GM12878 (cell line): ENCODE measurements at regions not wholly inside any gene's neighbourhood (a gene's known extent, or its start where the extent isn't known, plus 50 kb on each side); places are given as distances from the start of the nearest gene placed in this dataset.

Experiments used
- ATAC-seq: fragments of 200-7000 bp; cut with Tn5 transposase; 3 replicates; pipeline ENCODE4 v1.9.1; 2020; ENCODE audit warnings: mild to moderate bottlenecking, moderate library complexity
- BruUV-seq: library from RNA; stranded (reverse); fragments of 400-500 nt; replicated peaks from 2 replicates; lab custom pipeline; 2021; lab: Mats Ljungman, UMichigan
- CTCF ChIA-PET: fragments of 300-600 bp; sonication (Branson Sonifier 250); formaldehyde crosslinking; extraction: SDS; loops from one replicate; lab custom pipeline; 2021; ENCODE audit warnings: inconsistent platforms; lab: Yijun Ruan, JAX
- POLR2A ChIA-PET: fragments of 350-600 bp; formaldehyde crosslinking; extraction: SDS; loops from one replicate; lab custom pipeline; 2021; ENCODE audit warnings: inconsistent platforms; lab: Charles Lee
- RAD21 ChIA-PET: fragments of 300-600 bp; sonication (Branson Sonifier 250); formaldehyde crosslinking; loops from one replicate; lab custom pipeline; 2023; ENCODE audit warnings: antibody characterized with exemption; ENCODE audit not compliant: unreplicated experiment; lab: Charles Lee
- SMC1A ChIA-PET: fragments of 300-600 bp; sonication (Branson Sonifier 250); formaldehyde crosslinking; loops from one replicate; lab custom pipeline; 2023; ENCODE audit not compliant: unreplicated experiment, uncharacterized antibody; lab: Charles Lee
- DNase-seq: peaks from one replicate; pipeline ENCODE4 v3.0.0-alpha.2; 2011; ENCODE audit warnings: low read depth, low spot score
- FAIRE-seq: peaks from 3 replicates; lab custom pipeline; 2011; peaks lifted over from hg19 to GRCh38; lab: Jason Lieb, UNC
- H2AFZ ChIP-seq: 2 replicates; pipeline ENCODE4 v1.6.0; 2011; ENCODE audit warnings: low read depth, low read length, control low read depth; ENCODE audit not compliant: control insufficient read depth
- H3K27ac ChIP-seq: 2 replicates; pipeline ENCODE4 v1.5.1; 2011; ENCODE audit warnings: control low read depth; ENCODE audit not compliant: control insufficient read depth, insufficient read depth
- H3K27me3 ChIP-seq, 2 experiments: replicated peaks in 1 of 2; 2 replicates each; pipeline versions ENCODE4 v1.6.0 to v1.6.1; 2011; ENCODE audit warnings: low read length in 1 of 2; ENCODE audit not compliant: control insufficient read depth in 2 of 2, insufficient read depth in 2 of 2
- H3K36me3 ChIP-seq, 2 experiments: 2 replicates each; pipeline ENCODE4 v1.5.1; 2011; ENCODE audit warnings: low read length in 1 of 2; ENCODE audit not compliant: control insufficient read depth in 2 of 2, insufficient read depth in 2 of 2
- H3K4me1 ChIP-seq: 2 replicates; pipeline ENCODE4 v1.6.1; 2011; ENCODE audit warnings: mild to moderate bottlenecking, low read length, moderate library complexity, mixed read lengths; ENCODE audit not compliant: control insufficient read depth, insufficient read depth
- H3K4me2 ChIP-seq: 2 replicates; pipeline ENCODE4 v1.6.0; 2011; ENCODE audit warnings: control low read depth; ENCODE audit not compliant: control insufficient read depth, insufficient read depth
- H3K4me3 ChIP-seq: fragments of 200-600 bp; sonication (generic); 2 replicates; pipeline ENCODE4 v1.5.1; 2016
- H3K79me2 ChIP-seq: 2 replicates; pipeline ENCODE4 v1.6.0; 2011; ENCODE audit warnings: low read length; ENCODE audit not compliant: control insufficient read depth, insufficient read depth
- H3K9ac ChIP-seq: 2 replicates; pipeline ENCODE4 v1.8.0; 2011; ENCODE audit warnings: low read length, control low read depth, mixed read lengths; ENCODE audit not compliant: control insufficient read depth, insufficient read depth
- H3K9me3 ChIP-seq: replicated peaks from 3 replicates; pipeline ENCODE4 v1.5.1; 2011; ENCODE audit warnings: mild to moderate bottlenecking, low read length; ENCODE audit not compliant: control insufficient read depth, insufficient read depth
- H4K20me1 ChIP-seq: 2 replicates; pipeline ENCODE4 v1.6.0; 2011; ENCODE audit not compliant: control insufficient read depth, insufficient read depth
- GABPA ChIP-seq: IDR thresholded peaks from 2 replicates; pipeline ENCODE4 v1.6.1; 2014; ENCODE audit warnings: antibody characterized with exemption, low read depth, mild to moderate bottlenecking, inconsistent platforms
- HDAC6 ChIP-seq: fragments of 200-600 bp; sonication (generic); IDR thresholded peaks from one replicate; pipeline ENCODE4 v1.8.0; 2017; ENCODE audit warnings: antibody characterized with exemption; ENCODE audit not compliant: unreplicated experiment
- KLF5 ChIP-seq: fragments of 450-650 bp; IDR thresholded peaks from 2 replicates; pipeline ENCODE4 v1.6.1; 2014; ENCODE audit warnings: mild to moderate bottlenecking; ENCODE audit not compliant: partially characterized antibody
- NBN ChIP-seq: fragments of 450-650 bp; IDR thresholded peaks from 2 replicates; pipeline ENCODE4 v1.6.1; 2016
- NFYA ChIP-seq: IDR thresholded peaks from 2 replicates; pipeline ENCODE4 v1.6.1; 2011; ENCODE audit warnings: low read depth, mild to moderate bottlenecking, low read length, improper control_type of control experiment, borderline replicate concordance
- POLR2AphosphoS5 ChIP-seq: IDR thresholded peaks from 2 replicates; pipeline ENCODE4 v1.6.1; 2011; ENCODE audit warnings: mild to moderate bottlenecking, low read length, inconsistent platforms
- SRF ChIP-seq, 2 experiments: IDR thresholded peaks; 2 replicates each; pipeline ENCODE4 v1.6.1; 2011; ENCODE audit warnings: low read depth in 2 of 2, low read length in 2 of 2, mild to moderate bottlenecking in 1 of 2, moderate library complexity in 1 of 2
- YY1 ChIP-seq: IDR thresholded peaks from 2 replicates; pipeline ENCODE4 v1.6.1; 2011; ENCODE audit warnings: low read depth, mild to moderate bottlenecking, low read length
- ZNF384 ChIP-seq: IDR thresholded peaks from 2 replicates; pipeline ENCODE4 v1.6.1; 2012; ENCODE audit warnings: low read depth, mild to moderate bottlenecking, low read length, improper control_type of control experiment, borderline replicate concordance
- ZNF687 ChIP-seq: fragments of 450-650 bp; IDR thresholded peaks from 2 replicates; pipeline ENCODE4 v1.6.1; 2017; ENCODE audit warnings: mild to moderate bottlenecking, moderate library complexity
- WGBS: methylation state at CpG from one replicate; pipeline ENCODE4 v1.1.6; 2016; ENCODE audit warnings: low lambda C conversion rate; ENCODE audit not compliant: insufficient replicate concordance, insufficient coverage; ENCODE audit errors: missing lambda C conversion rate; 5-methylcytosine and 5-hydroxymethylcytosine counted together
- in situ Hi-C: fragments of 300-500 bp; cut with MboI; formaldehyde crosslinking; loops from 9 replicates; pipeline ENCODE4 v1.14.3; 2018; ENCODE audit warnings: mixed read lengths
- intact Hi-C: fragments of 100-400 bp; cut with micrococcal nuclease; formaldehyde crosslinking; loops from one replicate; pipeline ENCODE4 v1.14.2; 2022; ENCODE audit not compliant: unreplicated experiment

GRCh38 chrX:148382983-148383382 is 117.4 kb upstream of the AFF2 start (continued):
- TF ChIP-seq ZNF687 (no peak), NFYA (no peak), SRF (IDR thresholded peaks at IDR 0.05; ENCODE audit: low read depth in 2 of 2, low read length in 2 of 2) (no peak), POLR2AphosphoS5 (no peak), YY1 (no peak), KLF5 (no peak), GABPA (no peak), ZNF384 (no peak)
- TF ChIP-seq, all 136 proteins: peak for 0

- Histone ChIP-seq H3K9ac (no peak overlapping the region), H3K27ac (no peak overlapping the region), H3K9me3 (no peaks in the 10 kb centered on the region), H3K4me1 (peaks cover 6% of the 10 kb centered on the region; the same call in 1 of the 2 replicates), H3K36me3 (no peaks in the 10 kb centered on the region), H3K79me2 (no peaks in the 10 kb centered on the region), H4K20me1 (no peaks in the 10 kb centered on the region), H3K27me3 (no peaks in the 10 kb centered on the region), H3K4me2 (no peak overlapping the region), H3K4me3 (no peak overlapping the region), H2AFZ (no peak overlapping the region)
- intact Hi-C loops, result loop anchor here (10.0 kb wide), 2 partner anchors 341 to 899 kb away; no protein-coding TSS in a partner anchor
- ChIA-PET RAD21 (no interaction called here), SMC1A (interaction anchor here (1.0 kb wide), 1 partner anchor 14 kb away, joined by 3 read pairs; no protein-coding TSS in a partner anchor), CTCF (no interaction called here), POLR2A (no interaction called here)
- in situ Hi-C loops, result loop anchor here (10.0 kb wide), 1 partner anchor 461 kb away; no protein-coding TSS in a partner anchor
- FAIRE-seq (no peak), ATAC-seq (no peak), DNase-seq (no peak)
- TF ChIP-seq HDAC6 (no peak), NBN (no peak)
- no TSS peak for BruUV-seq
- WGBS, result 63% methylated on average over 2 of the region's 2 CpGs
Observed at GRCh38 chrX:148385471-148385870, 114.9 kb upstream of the AFF2 start.
